COLO668 (cell line): ENCODE measurements at regions not wholly inside any gene's neighbourhood (a gene's known extent, or its start where the extent isn't known, plus 50 kb on each side); places are given as distances from the start of the nearest gene placed in this dataset.

ENCODE experiments used
- DNase-seq: peaks from one replicate; lab custom pipeline; 2025; ENCODE audit not compliant: unreplicated experiment; lab: John Stamatoyannopoulos, UW

GRCh38 chr2:138104071-138104470 lies 139.8 kb downstream of the HNMT start:
- DNase-seq, result no peak

- no peak for DNase-seq
Measured at GRCh38 chr2:138105358-138105757, 141.1 kb downstream of the HNMT start.

GRCh38 chr2:138106606-138107005 lies 142.3 kb downstream of the HNMT start:
- no peak for DNase-seq

- no peak for DNase-seq
Measured at GRCh38 chr2:138107288-138107687, 143.0 kb downstream of the HNMT start.

- DNase-seq, result no peak
Measured at GRCh38 chr2:138110453-138111083, 146.3 kb downstream of the HNMT start.

- DNase-seq, result no peak
Measured at GRCh38 chr2:138112536-138112935, 148.3 kb downstream of the HNMT start.

- no peak for DNase-seq
Measured at GRCh38 chr2:138113871-138114525, 149.7 kb downstream of the HNMT start.

GRCh38 chr2:138115666-138116065 lies 151.4 kb downstream of the HNMT start:
- no peak for DNase-seq

GRCh38 chr2:138116456-138116855 lies 152.2 kb downstream of the HNMT start:
- no peak for DNase-seq

- peak; percentile 58 for DNase-seq
Measured at GRCh38 chr2:138121666-138122661, 157.7 kb downstream of the HNMT start.

- peak; percentile 35 for DNase-seq
Measured at GRCh38 chr2:138122891-138123290, 158.6 kb downstream of the HNMT start.

- DNase-seq, result no peak
Measured at GRCh38 chr2:138123741-138124140, 159.5 kb downstream of the HNMT start.

- DNase-seq, result no peak
Measured at GRCh38 chr2:138124521-138124920, 160.2 kb downstream of the HNMT start.

GRCh38 chr2:138125306-138126288 lies 161.3 kb downstream of the HNMT start:
- DNase-seq, result no peak

- DNase-seq, result no peak
Measured at GRCh38 chr2:138132108-138132507, 167.8 kb downstream of the HNMT start.

- DNase-seq, result no peak
Measured at GRCh38 chr2:138137949-138138348, 173.7 kb downstream of the HNMT start.

GRCh38 chr2:138147796-138148195 lies 183.5 kb downstream of the HNMT start:
- DNase-seq, result no peak

GRCh38 chr2:138155304-138155703 lies 191.0 kb downstream of the HNMT start:
- DNase-seq, result no peak

- DNase-seq, result no peak
Measured at GRCh38 chr2:138157372-138157771, 193.1 kb downstream of the HNMT start.

- DNase-seq, result no peak
Measured at GRCh38 chr2:138170485-138170884, 206.2 kb downstream of the HNMT start.
